Keratinocyte (primary cell): ENCODE measurements at regions not wholly inside any gene's neighbourhood (a gene's known extent, or its start where the extent isn't known, plus 50 kb on each side); places are given as distances from the start of the nearest gene placed in this dataset.

Experiments
- DNase-seq: peaks from one replicate; pipeline ENCODE4 v3.0.0-alpha.2; 2011; ENCODE audit warnings: low read depth, missing footprints, low spot score
- FAIRE-seq: peaks from 2 replicates; lab custom pipeline; 2011; peaks lifted over from hg19 to GRCh38; lab: Jason Lieb, UNC
- H2AFZ ChIP-seq: 2 replicates; pipeline ENCODE4 v1.6.0; 2012; ENCODE audit warnings: low read length, control low read depth, inconsistent platforms; ENCODE audit not compliant: control insufficient read depth
- H3K27ac ChIP-seq: 2 replicates; pipeline ENCODE4 v1.5.1; 2011; ENCODE audit warnings: low read length; ENCODE audit not compliant: control insufficient read depth, insufficient read depth
- H3K27me3 ChIP-seq: 3 replicates; pipeline ENCODE4 v1.6.0; 2011; ENCODE audit warnings: low read length; ENCODE audit not compliant: control insufficient read depth, insufficient read depth; ENCODE audit errors: extremely low read depth
- H3K36me3 ChIP-seq, 2 experiments: 2 replicates in 1 of 2; 3 replicates in 1 of 2; pipeline ENCODE4 v1.5.1; 2011; ENCODE audit warnings: low read length in 2 of 2, mild to moderate bottlenecking in 1 of 2; ENCODE audit not compliant: control insufficient read depth in 2 of 2, insufficient read depth in 2 of 2; ENCODE audit errors: extremely low read depth in 1 of 2
- H3K4me1 ChIP-seq: 3 replicates; pipeline ENCODE4 v1.5.1; 2011; ENCODE audit warnings: low read length; ENCODE audit not compliant: control insufficient read depth, insufficient read depth; ENCODE audit errors: extremely low read depth
- H3K4me2 ChIP-seq: 3 replicates; pipeline ENCODE4 v1.6.0; 2011; ENCODE audit warnings: low read depth, low read length; ENCODE audit not compliant: control insufficient read depth, insufficient read depth; ENCODE audit errors: extremely low read depth
- H3K4me3 ChIP-seq, 3 experiments: fragments of 200-600 bp in 1 of 3; sonication (generic) in 1 of 3; 2 replicates in 2 of 3; 3 replicates in 1 of 3; pipeline ENCODE4 v1.5.1; 2011 to 2016; ENCODE audit warnings: low read length in 3 of 3, mild to moderate bottlenecking in 3 of 3, control low read depth in 2 of 3, inconsistent platforms in 1 of 3, low read depth in 1 of 3, mixed read lengths in 1 of 3, mixed run types in 1 of 3, moderate library complexity in 1 of 3; ENCODE audit not compliant: control insufficient read depth in 2 of 3, insufficient read depth in 2 of 3; ENCODE audit errors: extremely low read depth in 1 of 3
- H3K79me2 ChIP-seq: 2 replicates; pipeline ENCODE4 v1.6.0; 2012; ENCODE audit warnings: low read length; ENCODE audit not compliant: control insufficient read depth, insufficient read depth
- H3K9ac ChIP-seq: 3 replicates; pipeline ENCODE4 v1.6.0; 2011; ENCODE audit warnings: low read length; ENCODE audit not compliant: control insufficient read depth, insufficient read depth; ENCODE audit errors: extremely low read depth
- H3K9me1 ChIP-seq: 3 replicates; pipeline ENCODE4 v1.6.0; 2011; ENCODE audit warnings: low read length; ENCODE audit not compliant: control insufficient read depth, insufficient read depth; ENCODE audit errors: extremely low read depth
- H3K9me3 ChIP-seq: 2 replicates; pipeline ENCODE4 v1.5.1; 2012; ENCODE audit warnings: low read depth, low read length; ENCODE audit not compliant: control insufficient read depth
- H4K20me1 ChIP-seq: 3 replicates; pipeline ENCODE4 v1.6.0; 2011; ENCODE audit warnings: low read length; ENCODE audit not compliant: control insufficient read depth, insufficient read depth; ENCODE audit errors: extremely low read depth
- EZH2 ChIP-seq: IDR thresholded peaks from one replicate; pipeline ENCODE4 v1.6.1; 2012; ENCODE audit warnings: inconsistent platforms, mild to moderate bottlenecking, low read length, moderate library complexity
- dilution Hi-C: fragments of 300-500 bp; cut with MboI; formaldehyde crosslinking; loops from one replicate; pipeline ENCODE4 v1.7.0; 2020; ENCODE audit warnings: low sequenced_read_pairs; ENCODE audit not compliant: extremely low pct_ligation_motif_present
- TF ChIP-seq, protein P1 (sequence below), 3 experiments: IDR thresholded peaks in 1 of 3; conservative IDR thresholded peaks in 1 of 3; optimal IDR thresholded peaks in 1 of 3; 2 replicates in 2 of 3; 3 replicates in 1 of 3; pipeline versions ENCODE3 to v1.5.1; 2011; ENCODE audit warnings: low read length in 3 of 3, mild to moderate bottlenecking in 3 of 3, moderate library complexity in 2 of 3, control low read depth in 1 of 3, inconsistent platforms in 1 of 3; ENCODE audit not compliant: insufficient read depth in 2 of 3; ENCODE audit errors: extremely low read depth in 1 of 3

DNA sequence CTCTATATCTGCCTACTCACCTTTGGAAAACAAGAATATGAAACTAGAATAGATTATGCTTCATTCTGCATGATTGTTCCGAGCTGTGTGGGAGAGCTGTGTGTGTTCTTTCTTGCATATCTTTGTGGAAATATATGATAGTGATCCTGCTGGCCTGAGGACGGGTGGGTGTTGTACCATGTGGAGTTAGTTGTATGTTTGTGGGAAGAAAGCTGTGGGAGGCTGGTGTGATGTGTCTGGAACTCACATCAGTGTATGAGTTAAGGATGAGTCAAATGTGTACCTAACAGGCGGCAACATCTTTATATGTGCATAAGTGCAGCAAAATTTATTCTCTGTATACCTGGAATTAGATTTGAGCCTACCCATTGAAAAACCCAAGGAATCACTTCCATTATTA, 208.1 kb upstream of the ADGRL3 start:
- no peak overlapping the region for H2AFZ ChIP-seq
- H3K9me1 ChIP-seq: no peaks in the 10 kb centered on the region
- no peak overlapping the region for H3K4me2 ChIP-seq
- no peak overlapping the region for H3K27ac ChIP-seq
- no peaks in the 10 kb centered on the region for H3K27me3 ChIP-seq
- FAIRE-seq (peak; percentile 46), DNase-seq (no peak)
- no peaks in the 10 kb centered on the region for H3K36me3 ChIP-seq
- no peaks in the 10 kb centered on the region for H3K4me1 ChIP-seq
- TF ChIP-seq EZH2: no peak
- TF ChIP-seq, protein P1, sequence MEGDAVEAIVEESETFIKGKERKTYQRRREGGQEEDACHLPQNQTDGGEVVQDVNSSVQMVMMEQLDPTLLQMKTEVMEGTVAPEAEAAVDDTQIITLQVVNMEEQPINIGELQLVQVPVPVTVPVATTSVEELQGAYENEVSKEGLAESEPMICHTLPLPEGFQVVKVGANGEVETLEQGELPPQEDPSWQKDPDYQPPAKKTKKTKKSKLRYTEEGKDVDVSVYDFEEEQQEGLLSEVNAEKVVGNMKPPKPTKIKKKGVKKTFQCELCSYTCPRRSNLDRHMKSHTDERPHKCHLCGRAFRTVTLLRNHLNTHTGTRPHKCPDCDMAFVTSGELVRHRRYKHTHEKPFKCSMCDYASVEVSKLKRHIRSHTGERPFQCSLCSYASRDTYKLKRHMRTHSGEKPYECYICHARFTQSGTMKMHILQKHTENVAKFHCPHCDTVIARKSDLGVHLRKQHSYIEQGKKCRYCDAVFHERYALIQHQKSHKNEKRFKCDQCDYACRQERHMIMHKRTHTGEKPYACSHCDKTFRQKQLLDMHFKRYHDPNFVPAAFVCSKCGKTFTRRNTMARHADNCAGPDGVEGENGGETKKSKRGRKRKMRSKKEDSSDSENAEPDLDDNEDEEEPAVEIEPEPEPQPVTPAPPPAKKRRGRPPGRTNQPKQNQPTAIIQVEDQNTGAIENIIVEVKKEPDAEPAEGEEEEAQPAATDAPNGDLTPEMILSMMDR (optimal IDR thresholded peaks at IDR 0.05 in 1 of 3, IDR thresholded peaks at IDR 0.05 in 1 of 3, conservative IDR thresholded peaks at IDR 0.05 in 1 of 3; ENCODE audit: extremely low read depth in 1 of 3, insufficient read depth in 2 of 3, low read length in 3 of 3): no peak
- H3K79me2 ChIP-seq: no peaks in the 10 kb centered on the region
- no peak overlapping the region for H3K4me3 ChIP-seq
- no peak overlapping the region for H3K9ac ChIP-seq
- H4K20me1 ChIP-seq: no peaks in the 10 kb centered on the region
- dilution Hi-C loops: no loop called here
- H3K9me3 ChIP-seq: no peaks in the 10 kb centered on the region

DNA sequence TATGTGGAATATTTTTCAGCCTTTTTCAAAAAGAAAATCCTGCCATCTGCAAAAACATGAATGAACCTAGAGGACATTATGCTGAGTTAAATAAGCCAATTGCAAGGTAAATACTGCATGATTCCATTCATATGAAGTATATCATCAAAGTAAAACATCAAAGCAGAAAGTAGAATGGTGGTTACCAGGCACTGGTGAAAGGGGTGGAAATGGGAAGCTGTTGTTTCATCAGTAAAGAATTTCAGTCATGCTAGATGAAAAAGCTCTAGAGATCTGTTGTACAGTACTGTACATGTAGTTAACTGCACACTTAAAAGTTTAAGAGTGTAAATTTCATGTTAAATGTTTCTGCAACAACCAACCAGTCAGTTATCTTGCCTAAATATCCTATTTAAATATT, 196.8 kb upstream of the ADGRL3 start:
- no peak overlapping the region for H3K9ac ChIP-seq
- H3K9me1 ChIP-seq: no peaks in the 10 kb centered on the region
- no peak for TF ChIP-seq EZH2
- H3K9me3 ChIP-seq: no peaks in the 10 kb centered on the region
- H3K36me3 ChIP-seq: no peaks in the 10 kb centered on the region
- peaks cover 7% of the 10 kb centered on the region for H3K4me1 ChIP-seq
- FAIRE-seq (no peak), DNase-seq (no peak)
- H3K79me2 ChIP-seq: no peaks in the 10 kb centered on the region
- H3K27me3 ChIP-seq: no peaks in the 10 kb centered on the region
- dilution Hi-C loops: no loop called here
- no peak overlapping the region for H3K4me3 ChIP-seq
- H4K20me1 ChIP-seq: no peaks in the 10 kb centered on the region
- no peak overlapping the region for H3K4me2 ChIP-seq
- H2AFZ ChIP-seq: no peak overlapping the region
- H3K27ac ChIP-seq: no peak overlapping the region

DNA sequence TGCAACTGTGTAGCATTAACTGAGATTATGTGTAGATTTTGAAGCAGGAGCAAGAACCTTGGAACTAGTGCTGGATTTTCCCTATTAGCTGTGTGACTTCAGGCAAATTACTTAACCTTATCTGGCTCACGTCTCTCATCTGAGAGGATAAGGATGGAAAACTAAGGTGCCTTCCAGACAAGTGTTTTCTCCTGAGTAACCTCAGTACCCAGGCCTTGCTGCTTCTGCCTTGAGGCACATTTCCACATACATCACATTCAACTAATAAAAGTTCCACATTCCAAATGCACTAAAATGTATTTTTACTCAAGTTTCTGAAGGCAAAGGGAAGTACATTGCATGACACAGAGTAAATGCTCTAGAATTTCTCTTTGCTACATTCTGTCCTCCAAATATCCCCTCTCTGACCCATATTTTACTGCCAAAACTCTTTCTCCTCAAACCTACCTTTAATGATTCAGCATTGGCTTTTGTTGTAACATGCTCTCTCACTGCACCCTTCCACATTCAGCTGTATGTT, 195.4 kb upstream of the ADGRL3 start:
- DNase-seq: no peak
- H3K79me2 ChIP-seq: no peaks in the 10 kb centered on the region
- H3K27me3 ChIP-seq: no peaks in the 10 kb centered on the region
- H3K9me1 ChIP-seq: no peaks in the 10 kb centered on the region
- TF ChIP-seq, protein P1 (optimal IDR thresholded peaks at IDR 0.05 in 1 of 3, IDR thresholded peaks at IDR 0.05 in 1 of 3, conservative IDR thresholded peaks at IDR 0.05 in 1 of 3; ENCODE audit: extremely low read depth in 1 of 3, insufficient read depth in 2 of 3, low read length in 3 of 3): no peak
- no peak for TF ChIP-seq EZH2
- H3K9ac ChIP-seq: no peak overlapping the region
- H2AFZ ChIP-seq: no peak overlapping the region
- no peaks in the 10 kb centered on the region for H3K9me3 ChIP-seq
- H3K4me3 ChIP-seq: no peak overlapping the region
- H3K4me2 ChIP-seq: peak overlapping the region; percentile 41
- no peaks in the 10 kb centered on the region for H4K20me1 ChIP-seq
- no peak for FAIRE-seq
- H3K27ac ChIP-seq: no peak overlapping the region
- dilution Hi-C loops: no loop called here
- H3K4me1 ChIP-seq: peaks cover 7% of the 10 kb centered on the region
- H3K36me3 ChIP-seq: no peaks in the 10 kb centered on the region
